Thyroid gland (tissue), 4 donors: ENCODE measurements at regions not wholly inside any gene's neighbourhood (a gene's known extent, or its start where the extent isn't known, plus 50 kb on each side); places are given as distances from the start of the nearest gene placed in this dataset.
A peak's percentile ranks its signal among the peaks of the same experiment; 100 is the strongest.

Source experiments
- DNase-seq, 2 donors: peaks; one replicate each; pipeline ENCODE4 v3.0.0-alpha.2; 2019
- H3K27ac ChIP-seq, 3 donors: fragments of 200-600 bp; sonication (generic); 1 replicate in 2 of 3; 2 replicates in 1 of 3; pipeline ENCODE4 v1.5.1; 2016 to 2019; ENCODE audit warnings: mild to moderate bottlenecking in 1 of 3, moderate library complexity in 1 of 3
- H3K27me3 ChIP-seq: fragments of 200-600 bp; sonication (generic); one replicate; pipeline ENCODE4 v1.5.1; 2019
- H3K36me3 ChIP-seq, 2 donors: fragments of 200-600 bp; sonication (generic); one replicate each; pipeline ENCODE4 v1.5.1; 2016 to 2019
- H3K4me1 ChIP-seq, 2 donors: fragments of 200-600 bp; sonication (generic); one replicate each; pipeline ENCODE4 v1.5.1; 2017 to 2019
- H3K4me3 ChIP-seq, 3 donors: fragments of 200-600 bp; sonication (generic); replicated peaks in 1 of 3; 1 replicate in 2 of 3; 2 replicates in 1 of 3; pipeline ENCODE4 v1.5.1; 2016; ENCODE audit warnings: mild to moderate bottlenecking in 1 of 3
- H3K9me3 ChIP-seq: fragments of 200-600 bp; sonication (generic); one replicate; pipeline ENCODE4 v1.5.1; 2017
- POLR2A ChIP-seq, 2 donors: fragments of 450-650 bp; IDR thresholded peaks; one replicate each; pipeline ENCODE4 v1.6.1; 2017; ENCODE audit warnings: antibody characterized with exemption in 2 of 2, mild to moderate bottlenecking in 2 of 2, moderate library complexity in 1 of 2
- WGBS, 2 donors: methylation state at CpG; one replicate each; pipeline ENCODE4 v1.1.5; 2017; 5-methylcytosine and 5-hydroxymethylcytosine counted together
- intact Hi-C: fragments of 100-400 bp; cut with DNase I; formaldehyde crosslinking; loops from one replicate; pipeline ENCODE4 v1.15.1; 2023
- TF ChIP-seq, protein P1 (sequence below), 6 experiments: fragments of 200-600 bp in 3 of 6; fragments of 450-650 bp in 3 of 6; sonication (generic) in 3 of 6; IDR thresholded peaks; one replicate each; pipeline ENCODE4 v1.5.1; 2016 to 2019; ENCODE audit warnings: antibody characterized with exemption in 6 of 6, mild to moderate bottlenecking in 2 of 6, inconsistent platforms in 1 of 6, moderate library complexity in 1 of 6

- no peak for TF ChIP-seq POLR2A (IDR thresholded peaks at IDR 0.05)
- TF ChIP-seq, protein P1, sequence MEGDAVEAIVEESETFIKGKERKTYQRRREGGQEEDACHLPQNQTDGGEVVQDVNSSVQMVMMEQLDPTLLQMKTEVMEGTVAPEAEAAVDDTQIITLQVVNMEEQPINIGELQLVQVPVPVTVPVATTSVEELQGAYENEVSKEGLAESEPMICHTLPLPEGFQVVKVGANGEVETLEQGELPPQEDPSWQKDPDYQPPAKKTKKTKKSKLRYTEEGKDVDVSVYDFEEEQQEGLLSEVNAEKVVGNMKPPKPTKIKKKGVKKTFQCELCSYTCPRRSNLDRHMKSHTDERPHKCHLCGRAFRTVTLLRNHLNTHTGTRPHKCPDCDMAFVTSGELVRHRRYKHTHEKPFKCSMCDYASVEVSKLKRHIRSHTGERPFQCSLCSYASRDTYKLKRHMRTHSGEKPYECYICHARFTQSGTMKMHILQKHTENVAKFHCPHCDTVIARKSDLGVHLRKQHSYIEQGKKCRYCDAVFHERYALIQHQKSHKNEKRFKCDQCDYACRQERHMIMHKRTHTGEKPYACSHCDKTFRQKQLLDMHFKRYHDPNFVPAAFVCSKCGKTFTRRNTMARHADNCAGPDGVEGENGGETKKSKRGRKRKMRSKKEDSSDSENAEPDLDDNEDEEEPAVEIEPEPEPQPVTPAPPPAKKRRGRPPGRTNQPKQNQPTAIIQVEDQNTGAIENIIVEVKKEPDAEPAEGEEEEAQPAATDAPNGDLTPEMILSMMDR (IDR thresholded peaks at IDR 0.05) = no peak
- Histone ChIP-seq H3K4me1 (no peaks in the 10 kb centered on the region), H3K27me3 (no peaks in the 10 kb centered on the region), H3K9me3 (no peaks in the 10 kb centered on the region), H3K4me3 (no peak overlapping the region), H3K27ac (no peak overlapping the region), H3K36me3 (no peaks in the 10 kb centered on the region)
- peak in 1 of 2 donors; percentile 2 for DNase-seq
- intact Hi-C loops = no loop called here
- WGBS, 2 donors = 82 to 86% methylated on average over 5 of the region's 5 CpGs
Measured at GRCh38 chr10:108904163-108904838, 1019.0 kb downstream of the XPNPEP1 start.

GRCh38 chr10:108902619-108903285 lies 1020.6 kb downstream of the XPNPEP1 start:
- H3K9me3 ChIP-seq = no peaks in the 10 kb centered on the region
- no peaks in the 10 kb centered on the region for H3K4me1 ChIP-seq
- H3K36me3 ChIP-seq = no peaks in the 10 kb centered on the region
- no peak overlapping the region for H3K27ac ChIP-seq
- no peak overlapping the region for H3K4me3 ChIP-seq
- no peak for DNase-seq
- WGBS, 2 donors = 71 to 83% methylated on average over 6 of the region's 6 CpGs
- intact Hi-C loops = no loop called here
- TF ChIP-seq POLR2A (IDR thresholded peaks at IDR 0.05) = no peak
- TF ChIP-seq, protein P1 (IDR thresholded peaks at IDR 0.05) = no peak
- H3K27me3 ChIP-seq = no peaks in the 10 kb centered on the region

DNA sequence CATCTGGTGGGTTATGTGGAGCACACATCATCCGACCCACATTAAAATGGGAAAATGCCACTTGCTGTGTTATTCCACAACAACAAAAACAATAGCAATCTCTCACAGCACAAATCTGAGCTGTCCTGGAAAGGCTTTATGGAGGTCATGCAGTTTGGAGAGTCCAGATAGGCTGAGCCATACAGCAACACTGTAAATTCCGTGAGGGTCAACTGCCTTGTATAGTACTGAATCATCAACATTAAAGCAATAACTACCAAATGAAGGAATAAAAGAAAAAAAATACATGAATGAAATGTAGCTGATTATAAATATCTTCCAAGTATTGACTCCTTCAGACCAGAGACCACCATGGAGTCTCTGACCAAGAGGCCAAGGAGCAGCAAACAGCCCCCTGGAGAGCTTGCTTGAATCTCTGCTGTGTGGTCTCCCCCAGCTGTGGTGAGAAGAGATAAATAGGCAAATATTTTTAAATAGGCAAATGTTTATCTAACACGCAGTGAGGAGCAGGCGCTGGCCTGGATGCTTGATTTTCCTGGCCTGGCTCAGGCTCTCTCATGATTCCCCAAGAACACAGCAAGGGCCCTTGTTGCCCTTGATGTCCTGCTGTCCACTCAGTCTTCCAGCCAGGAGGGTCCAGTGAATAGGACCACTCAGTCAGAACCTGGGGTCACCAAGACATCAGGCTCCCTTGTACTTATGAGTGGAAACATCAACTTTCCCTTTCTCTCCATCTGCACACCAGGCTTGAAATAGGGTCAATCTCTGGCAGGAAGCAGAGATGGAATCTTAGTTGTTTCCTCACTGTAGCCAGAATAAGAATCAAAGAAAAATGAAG lies 1021.3 kb downstream of the XPNPEP1 start:
- WGBS, 2 donors = 78 to 86% methylated on average over 4 of the region's 4 CpGs
- Histone ChIP-seq H3K4me1 (no peaks in the 10 kb centered on the region), H3K27me3 (no peaks in the 10 kb centered on the region), H3K27ac (no peak overlapping the region), H3K9me3 (no peaks in the 10 kb centered on the region), H3K36me3 (no peaks in the 10 kb centered on the region), H3K4me3 (no peak overlapping the region)
- no peak for DNase-seq
- TF ChIP-seq, protein P1 (IDR thresholded peaks at IDR 0.05) = no peak
- no peak for TF ChIP-seq POLR2A (IDR thresholded peaks at IDR 0.05)
- intact Hi-C loops = no loop called here

GRCh38 chr10:108899670-108900069 lies 1023.6 kb downstream of the XPNPEP1 start:
- H3K4me1 ChIP-seq = no peaks in the 10 kb centered on the region
- DNase-seq = no peak
- no peak overlapping the region for H3K4me3 ChIP-seq
- H3K27me3 ChIP-seq = no peaks in the 10 kb centered on the region
- no peaks in the 10 kb centered on the region for H3K9me3 ChIP-seq
- intact Hi-C loops = no loop called here
- WGBS, 2 donors = 47 to 50% methylated on average over 3 of the region's 3 CpGs
- H3K36me3 ChIP-seq = no peaks in the 10 kb centered on the region
- H3K27ac ChIP-seq = no peak overlapping the region
- TF ChIP-seq POLR2A (IDR thresholded peaks at IDR 0.05) = no peak
- TF ChIP-seq, protein P1 (IDR thresholded peaks at IDR 0.05) = no peak
